Effector memory CD4-positive, alpha-beta T cell (primary cell): ENCODE measurements at regions not wholly inside any gene's neighbourhood (a gene's known extent, or its start where the extent isn't known, plus 50 kb on each side); places are given as distances from the start of the nearest gene placed in this dataset.

Source experiments
- DNase-seq, 3 donors: peaks; one replicate each; pipeline ENCODE4 v3.0.0-alpha.2; 2020
- H3K27ac ChIP-seq: 2 replicates; pipeline ENCODE4 v1.7.0; 2013; ENCODE audit warnings: mild to moderate bottlenecking, low read length, moderate library complexity; ENCODE audit not compliant: insufficient read depth, poor library complexity, severe bottlenecking
- H3K27me3 ChIP-seq: replicated peaks from 2 replicates; pipeline ENCODE4 v1.7.0; 2013; ENCODE audit warnings: mild to moderate bottlenecking, low read length; ENCODE audit not compliant: insufficient read depth, control insufficient read depth, poor library complexity, severe bottlenecking
- H3K36me3 ChIP-seq: 2 replicates; pipeline ENCODE4 v1.7.0; 2013; ENCODE audit warnings: mild to moderate bottlenecking, low read length, moderate library complexity; ENCODE audit not compliant: control insufficient read depth, insufficient read depth
- H3K4me1 ChIP-seq: 2 replicates; pipeline ENCODE4 v1.7.0; 2013; ENCODE audit warnings: low read length, mild to moderate bottlenecking; ENCODE audit not compliant: control insufficient read depth, insufficient read depth, poor library complexity, severe bottlenecking
- H3K4me3 ChIP-seq: 2 replicates; pipeline ENCODE4 v1.7.0; 2013; ENCODE audit warnings: low read length, low read depth, mild to moderate bottlenecking; ENCODE audit not compliant: insufficient read depth, poor library complexity, severe bottlenecking
- H3K9me3 ChIP-seq: 2 replicates; pipeline ENCODE4 v1.7.0; 2013; ENCODE audit warnings: mild to moderate bottlenecking, low read length, moderate library complexity; ENCODE audit not compliant: control insufficient read depth

GRCh38 chr14:97705976-97706375 lies 908.8 kb downstream of the VRK1 start:
- Histone ChIP-seq H3K4me1 (peaks cover 83% of the 10 kb centered on the region), H3K36me3 (no peaks in the 10 kb centered on the region), H3K27ac (peak overlapping the region; percentile 21), H3K27me3 (no peaks in the 10 kb centered on the region), H3K4me3 (no peak overlapping the region), H3K9me3 (no peaks in the 10 kb centered on the region)
- peak in 1 of 3 donors; percentile 10 for DNase-seq

- no peaks in the 10 kb centered on the region for H3K27me3 ChIP-seq
- H3K27ac ChIP-seq: peak overlapping the region; percentile 21
- no peaks in the 10 kb centered on the region for H3K9me3 ChIP-seq
- H3K4me3 ChIP-seq: peak overlapping the region; percentile 4
- no peak for DNase-seq
- peaks cover 80% of the 10 kb centered on the region for H3K4me1 ChIP-seq
- no peaks in the 10 kb centered on the region for H3K36me3 ChIP-seq
Measured at GRCh38 chr14:97706819-97707218, 909.6 kb downstream of the VRK1 start.

DNA sequence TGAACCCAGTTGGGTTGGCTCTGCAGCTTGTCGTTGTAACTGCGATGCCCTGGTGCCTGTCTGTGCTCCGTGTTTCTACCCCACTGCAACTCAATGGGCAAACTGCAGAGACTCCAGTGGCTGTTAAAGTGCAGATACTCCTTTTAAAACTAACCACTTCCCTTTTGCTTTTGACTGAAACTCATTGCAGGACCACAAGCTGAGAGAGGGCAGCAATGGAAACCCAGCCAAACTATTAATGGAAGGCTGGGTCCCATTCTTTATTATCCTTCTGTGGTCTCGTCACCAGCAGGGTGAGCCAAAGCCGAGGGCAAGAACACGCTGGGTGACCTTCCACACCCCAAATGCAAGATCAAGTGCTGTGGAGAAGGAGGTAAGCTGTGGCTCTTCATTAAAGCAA lies 910.4 kb downstream of the VRK1 start:
- no peak overlapping the region for H3K4me3 ChIP-seq
- no peaks in the 10 kb centered on the region for H3K27me3 ChIP-seq
- H3K4me1 ChIP-seq: peaks cover 72% of the 10 kb centered on the region
- no peaks in the 10 kb centered on the region for H3K36me3 ChIP-seq
- DNase-seq: no peak
- no peaks in the 10 kb centered on the region for H3K9me3 ChIP-seq
- no peak overlapping the region for H3K27ac ChIP-seq

DNA sequence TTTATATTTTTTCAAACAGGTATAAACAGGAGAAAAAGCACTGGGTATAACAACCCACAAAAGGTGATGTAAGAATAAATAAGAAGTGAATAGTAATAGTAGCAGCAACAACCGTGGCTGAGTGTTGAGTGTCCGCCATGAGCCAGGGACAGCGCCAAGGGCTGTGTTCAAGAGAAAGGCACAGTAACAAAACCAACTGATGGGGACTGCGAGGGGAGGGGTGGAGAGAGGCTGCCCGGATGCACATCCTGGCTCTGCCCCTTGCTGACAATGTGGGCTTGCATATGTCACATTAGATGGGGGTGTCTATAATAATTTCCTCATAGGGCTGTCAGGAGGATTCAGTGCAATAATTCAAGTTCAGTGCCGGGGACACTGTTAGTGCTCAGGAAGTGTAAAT lies 912.4 kb downstream of the VRK1 start:
- peaks cover 54% of the 10 kb centered on the region for H3K4me1 ChIP-seq
- H3K27ac ChIP-seq: no peak overlapping the region
- no peak overlapping the region for H3K4me3 ChIP-seq
- peak in 1 of 3 donors; percentile 20 for DNase-seq
- H3K9me3 ChIP-seq: no peaks in the 10 kb centered on the region
- no peaks in the 10 kb centered on the region for H3K36me3 ChIP-seq
- no peaks in the 10 kb centered on the region for H3K27me3 ChIP-seq

DNA sequence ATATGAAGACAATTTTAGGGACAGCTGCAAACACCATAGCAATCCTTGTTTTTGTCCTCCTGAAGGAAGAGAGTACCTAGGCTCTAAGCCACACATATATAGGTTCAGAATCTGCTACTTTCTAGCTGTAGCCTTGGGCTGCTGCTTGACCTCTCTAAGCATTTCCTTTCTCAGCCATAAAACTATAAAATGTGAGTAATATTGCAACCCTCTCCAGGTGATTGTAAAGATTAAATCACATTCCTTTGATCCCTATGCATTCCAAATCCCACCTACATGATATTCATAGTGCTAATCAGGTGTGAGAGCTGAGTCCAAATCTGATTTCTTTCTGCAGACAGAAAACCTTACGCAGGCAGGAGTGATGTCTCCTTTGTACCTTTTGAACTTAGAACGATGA lies 913.5 kb downstream of the VRK1 start:
- Histone ChIP-seq H3K27ac (no peak overlapping the region), H3K4me3 (no peak overlapping the region), H3K27me3 (no peaks in the 10 kb centered on the region), H3K36me3 (no peaks in the 10 kb centered on the region), H3K9me3 (no peaks in the 10 kb centered on the region), H3K4me1 (peaks cover 46% of the 10 kb centered on the region)
- DNase-seq: no peak

DNA sequence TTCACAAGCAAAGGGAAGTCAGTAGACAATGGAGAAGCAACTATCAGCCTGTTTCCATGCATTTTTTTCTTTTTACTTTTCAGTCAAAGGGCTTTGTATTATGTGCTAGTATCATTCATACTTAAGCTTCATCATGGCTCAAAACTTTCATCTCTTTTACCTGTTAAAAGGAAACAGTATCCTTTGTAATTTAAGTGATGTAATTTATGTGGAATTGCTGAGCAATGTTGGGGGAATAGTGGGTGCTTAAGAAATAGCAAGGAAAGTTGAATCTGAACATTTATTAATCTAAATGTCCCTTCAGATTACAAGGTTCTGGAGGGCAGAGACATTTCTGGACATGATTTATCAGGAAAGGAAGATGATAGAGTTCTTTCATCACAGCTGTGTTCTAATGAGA lies 915.3 kb downstream of the VRK1 start:
- Histone ChIP-seq H3K4me3 (no peak overlapping the region), H3K36me3 (no peaks in the 10 kb centered on the region), H3K27ac (no peak overlapping the region), H3K9me3 (no peaks in the 10 kb centered on the region), H3K4me1 (peaks cover 29% of the 10 kb centered on the region), H3K27me3 (no peaks in the 10 kb centered on the region)
- no peak for DNase-seq

- Histone ChIP-seq H3K36me3 (no peaks in the 10 kb centered on the region), H3K9me3 (no peaks in the 10 kb centered on the region), H3K27ac (no peak overlapping the region), H3K27me3 (no peaks in the 10 kb centered on the region), H3K4me1 (peaks cover 24% of the 10 kb centered on the region), H3K4me3 (no peak overlapping the region)
- DNase-seq: no peak
Measured at GRCh38 chr14:97713023-97713422, 915.8 kb downstream of the VRK1 start.

DNA sequence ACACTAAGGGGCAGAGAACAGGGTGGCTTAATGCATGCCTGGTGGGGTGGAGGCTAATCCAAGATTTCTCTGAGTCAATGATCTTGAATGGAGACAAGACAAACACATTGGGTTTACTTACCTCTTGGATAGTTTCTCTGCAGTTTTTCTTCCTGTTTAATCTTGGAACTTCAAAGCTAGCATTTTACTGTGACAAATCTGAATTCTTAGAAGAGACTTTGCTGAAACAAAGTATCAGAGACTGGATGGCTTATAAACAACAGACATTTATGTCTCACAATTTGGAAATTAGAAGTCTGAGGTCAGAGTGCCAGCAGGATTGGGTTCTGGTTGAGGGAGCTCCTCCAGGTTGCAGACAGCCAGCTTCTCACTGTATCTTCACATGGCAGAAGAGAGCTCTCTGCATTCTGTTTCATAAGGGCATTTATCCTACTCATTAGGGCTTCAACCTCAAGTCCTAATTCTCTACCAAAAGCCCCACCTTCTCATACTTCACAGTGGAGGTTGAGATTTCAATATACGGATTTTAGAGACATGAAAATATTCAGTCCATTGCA lies 921.8 kb downstream of the VRK1 start:
- Histone ChIP-seq H3K4me3 (no peak overlapping the region), H3K4me1 (peaks cover 21% of the 10 kb centered on the region), H3K27ac (peak overlapping the region; percentile 16), H3K9me3 (no peaks in the 10 kb centered on the region), H3K27me3 (no peaks in the 10 kb centered on the region), H3K36me3 (no peaks in the 10 kb centered on the region)
- DNase-seq: no peak

DNA sequence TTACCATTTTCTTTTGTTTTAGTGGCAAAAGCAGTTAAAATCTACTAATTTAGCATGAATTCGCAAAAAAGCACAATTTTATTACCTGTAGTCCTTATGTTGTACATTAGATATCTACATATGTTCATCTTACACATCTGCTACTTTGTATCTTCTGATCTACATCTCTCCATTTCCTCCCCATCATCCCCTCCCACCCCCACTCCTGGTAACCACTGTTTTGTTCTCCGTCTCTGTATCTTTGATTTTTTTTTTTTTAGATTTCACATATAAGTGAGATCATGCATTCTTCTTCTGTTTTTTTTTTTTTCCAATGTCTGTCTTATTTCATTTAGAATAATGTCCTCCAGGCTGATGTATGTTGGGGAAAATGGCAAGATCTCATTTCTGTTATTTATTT lies 922.7 kb downstream of the VRK1 start:
- H3K9me3 ChIP-seq: no peaks in the 10 kb centered on the region
- DNase-seq: peak; percentile 7 to 39 (median 24)
- no peak overlapping the region for H3K27ac ChIP-seq
- H3K4me1 ChIP-seq: peaks cover 31% of the 10 kb centered on the region
- H3K27me3 ChIP-seq: no peaks in the 10 kb centered on the region
- H3K4me3 ChIP-seq: no peak overlapping the region
- no peaks in the 10 kb centered on the region for H3K36me3 ChIP-seq

DNA sequence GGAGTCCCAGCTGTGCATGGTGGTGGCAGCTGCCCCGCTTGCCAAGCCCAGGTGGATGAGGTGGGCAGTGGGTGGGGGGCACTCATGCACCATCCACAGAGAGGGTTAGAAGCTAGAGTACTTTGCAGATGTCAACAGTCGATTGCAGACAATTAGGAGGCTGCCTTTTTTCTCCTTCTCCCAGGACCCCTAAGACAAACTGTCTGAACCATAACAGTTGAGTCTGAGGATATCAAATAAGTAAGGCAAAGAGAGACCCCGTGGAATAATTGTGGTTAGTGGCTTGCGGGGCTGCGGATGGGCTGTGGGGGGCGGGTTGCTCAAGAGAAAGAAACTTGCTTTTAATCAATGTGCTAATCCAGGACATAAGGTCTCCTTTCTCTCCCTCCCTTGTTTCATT lies 926.2 kb downstream of the VRK1 start:
- Histone ChIP-seq H3K27ac (no peak overlapping the region), H3K4me1 (peaks cover 40% of the 10 kb centered on the region)
- DNase-seq: no peak

More for the DNA sequence above, 926.2 kb downstream of the VRK1 start:
- Histone ChIP-seq H3K9me3 (no peaks in the 10 kb centered on the region), H3K27me3 (no peaks in the 10 kb centered on the region), H3K36me3 (no peaks in the 10 kb centered on the region), H3K4me3 (no peak overlapping the region)
